SK-N-SH treated with all-trans-retinoic acid at 6 μM for 48 hours (cell line): ENCODE measurements at regions not wholly inside any gene's neighbourhood (a gene's known extent, or its start where the extent isn't known, plus 50 kb on each side); places are given as distances from the start of the nearest gene placed in this dataset.

Experiments used
- ATAC-seq: fragments of 200-7000 bp; cut with Tn5 transposase; 3 replicates; pipeline ENCODE4 v1.9.1; 2020; ENCODE audit warnings: mild to moderate bottlenecking, moderate library complexity
- ARNTL ChIP-seq: fragments of 450-650 bp; formaldehyde crosslinking; IDR thresholded peaks from 2 replicates; pipeline ENCODE4 v1.5.0; 2020; ENCODE audit warnings: low read depth, mild to moderate bottlenecking, moderate library complexity, borderline replicate concordance
- BACH2 ChIP-seq: fragments of 250-450 bp; sonication (Bioruptor Pico); IDR thresholded peaks from 2 replicates; pipeline ENCODE4 v1.9.0; 2021; ENCODE audit warnings: mild to moderate bottlenecking, borderline replicate concordance
- CREB5 ChIP-seq: fragments of 250-450 bp; sonication (Bioruptor Pico); IDR thresholded peaks from 2 replicates; pipeline ENCODE4 v1.5.1; 2020; ENCODE audit warnings: low read depth, mild to moderate bottlenecking, moderate library complexity
- CSDC2 ChIP-seq: fragments of 250-450 bp; sonication (Bioruptor Pico); IDR thresholded peaks from 2 replicates; pipeline ENCODE4 v1.5.0; 2020; ENCODE audit warnings: mild to moderate bottlenecking, moderate library complexity
- CSRNP3 ChIP-seq: fragments of 250-450 bp; sonication (Bioruptor Pico); IDR thresholded peaks from 2 replicates; pipeline ENCODE4 v1.5.1; 2021; ENCODE audit warnings: mild to moderate bottlenecking, moderate library complexity
- ESRRG ChIP-seq: fragments of 250-450 bp; sonication (Bioruptor Pico); IDR thresholded peaks from 2 replicates; pipeline ENCODE4 v1.6.1; 2021; ENCODE audit warnings: mild to moderate bottlenecking
- GLIS3 ChIP-seq: fragments of 250-450 bp; sonication (Bioruptor Pico); IDR thresholded peaks from 2 replicates; pipeline ENCODE4 v1.5.0; 2020; ENCODE audit warnings: mild to moderate bottlenecking, moderate library complexity
- ISL1 ChIP-seq: fragments of 250-450 bp; sonication (Bioruptor Pico); IDR thresholded peaks from 2 replicates; pipeline ENCODE4 v2.1.2; 2022; ENCODE audit warnings: mild to moderate bottlenecking, moderate library complexity
- OSR1 ChIP-seq: fragments of 250-450 bp; sonication (Bioruptor Pico); IDR thresholded peaks from 2 replicates; pipeline ENCODE4 v1.8.0; 2022; ENCODE audit warnings: moderate library complexity, mild to moderate bottlenecking, inconsistent platforms
- PATZ1 ChIP-seq: fragments of 250-450 bp; sonication (Bioruptor Pico); IDR thresholded peaks from 2 replicates; pipeline ENCODE4 v1.8.0; 2020; ENCODE audit warnings: mild to moderate bottlenecking, moderate library complexity, borderline replicate concordance
- POU6F1 ChIP-seq: fragments of 250-450 bp; sonication (Bioruptor Pico); IDR thresholded peaks from 2 replicates; pipeline ENCODE4 v1.8.0; 2021; ENCODE audit warnings: low read depth, mild to moderate bottlenecking, moderate library complexity, borderline replicate concordance
- RARB ChIP-seq: fragments of 250-450 bp; sonication (Bioruptor Pico); IDR thresholded peaks from 2 replicates; pipeline ENCODE4 v1.8.0; 2021; ENCODE audit warnings: mild to moderate bottlenecking, moderate library complexity
- SNAI2 ChIP-seq: fragments of 250-450 bp; sonication (Bioruptor Pico); IDR thresholded peaks from 2 replicates; pipeline ENCODE4 v1.5.0; 2020; ENCODE audit warnings: mild to moderate bottlenecking, moderate library complexity
- TCF4 ChIP-seq: fragments of 250-450 bp; sonication (Bioruptor Pico); IDR thresholded peaks from 2 replicates; pipeline ENCODE4 v1.8.0; 2021; ENCODE audit warnings: mild to moderate bottlenecking, moderate library complexity, borderline replicate concordance
- TOX ChIP-seq: fragments of 250-450 bp; sonication (Bioruptor Pico); IDR thresholded peaks from 2 replicates; pipeline ENCODE4 v1.8.0; 2021; ENCODE audit warnings: mild to moderate bottlenecking, moderate library complexity, borderline replicate concordance
- TSHZ2 ChIP-seq: fragments of 250-450 bp; sonication (Bioruptor Pico); IDR thresholded peaks from 2 replicates; pipeline ENCODE4 v1.5.0; 2020; ENCODE audit warnings: mild to moderate bottlenecking, moderate library complexity
- ZC3H10 ChIP-seq: fragments of 250-450 bp; sonication (Bioruptor Pico); IDR thresholded peaks from 2 replicates; pipeline ENCODE4 v1.5.1; 2021; ENCODE audit warnings: mild to moderate bottlenecking, moderate library complexity
- ZFP3 ChIP-seq: fragments of 250-450 bp; sonication (Bioruptor Pico); IDR thresholded peaks from 2 replicates; pipeline ENCODE4 v1.5.0; 2020; ENCODE audit warnings: mild to moderate bottlenecking, moderate library complexity
- ZFP30 ChIP-seq: fragments of 450-650 bp; formaldehyde crosslinking; IDR thresholded peaks from 2 replicates; pipeline ENCODE4 v1.5.0; 2022; ENCODE audit warnings: mild to moderate bottlenecking, moderate library complexity
- ZNF565 ChIP-seq: fragments of 450-650 bp; formaldehyde crosslinking; conservative IDR thresholded peaks from 2 replicates; pipeline ENCODE4 v1.5.0; 2020; ENCODE audit warnings: low read depth, mild to moderate bottlenecking, moderate library complexity
- ZNF70 ChIP-seq: fragments of 450-650 bp; formaldehyde crosslinking; IDR thresholded peaks from 2 replicates; pipeline ENCODE4 v1.5.0; 2020; ENCODE audit warnings: mild to moderate bottlenecking, moderate library complexity
- ZNF8 ChIP-seq: fragments of 450-650 bp; formaldehyde crosslinking; IDR thresholded peaks from 2 replicates; pipeline ENCODE4 v1.5.0; 2020; ENCODE audit warnings: mild to moderate bottlenecking, moderate library complexity

- no peak for ATAC-seq
- TF ChIP-seq CREB5 (CRISPR knock-in tag) (no peak), ZNF8 (no peak), TCF4 (no peak), ZFP3 (CRISPR knock-in tag) (no peak), SNAI2 (CRISPR knock-in tag) (no peak), CSDC2 (CRISPR knock-in tag) (no peak), ARNTL (no peak), TOX (CRISPR knock-in tag) (no peak), ZNF565 (CRISPR knock-in tag) (no peak), ISL1 (CRISPR knock-in tag) (no peak), ESRRG (no peak), ZC3H10 (no peak), ZNF70 (CRISPR knock-in tag) (no peak), PATZ1 (no peak), POU6F1 (CRISPR knock-in tag) (no peak), TSHZ2 (CRISPR knock-in tag) (no peak), OSR1 (CRISPR knock-in tag) (no peak), GLIS3 (no peak), ZFP30 (CRISPR knock-in tag) (no peak)
- TF ChIP-seq, all 23 proteins: peak for 0
These were observed 265.1 kb upstream of the CEP162 start for GRCh38 chr6:84492241-84493165.

- no peak for ATAC-seq
- TF ChIP-seq ZFP3 (CRISPR knock-in tag), result no peak
These were observed 262.2 kb upstream of the CEP162 start for GRCh38 chr6:84489598-84489997.

- no peak for TF ChIP-seq ARNTL
- TF ChIP-seq BACH2 (CRISPR knock-in tag), result no peak
- no peak for TF ChIP-seq ZNF8
- no peak for ATAC-seq
These were observed 259.1 kb upstream of the CEP162 start for GRCh38 chr6:84486526-84486925.

GRCh38 chr6:84469144-84469543, 241.7 kb upstream of the CEP162 start:
- ATAC-seq, result no peak
- TF ChIP-seq ZNF8 (no peak), ZFP3 (CRISPR knock-in tag) (no peak), SNAI2 (CRISPR knock-in tag) (no peak), ZC3H10 (no peak), CSRNP3 (no peak), GLIS3 (no peak), BACH2 (CRISPR knock-in tag) (no peak), ZNF70 (CRISPR knock-in tag) (no peak), ZFP30 (CRISPR knock-in tag) (no peak), TOX (CRISPR knock-in tag) (no peak), OSR1 (CRISPR knock-in tag) (no peak), ESRRG (no peak), ZNF565 (CRISPR knock-in tag) (no peak), PATZ1 (no peak), ISL1 (CRISPR knock-in tag) (no peak), RARB (CRISPR knock-in tag) (no peak), CSDC2 (CRISPR knock-in tag) (no peak), POU6F1 (CRISPR knock-in tag) (no peak)
